GM12874 (cell line): ENCODE measurements at regions not wholly inside any gene's neighbourhood (a gene's known extent, or its start where the extent isn't known, plus 50 kb on each side); places are given as distances from the start of the nearest gene placed in this dataset.

Experiments used
- CTCF ChIP-seq: IDR thresholded peaks from 2 replicates; pipeline ENCODE4 v1.5.1; 2011; ENCODE audit warnings: low read depth, mild to moderate bottlenecking, control low read depth, low read length, moderate library complexity; ENCODE audit not compliant: insufficient read depth

- no peak for TF ChIP-seq CTCF
Measured at GRCh38 chr2:226295681-226296080, 503.9 kb downstream of the IRS1 start.

- TF ChIP-seq CTCF, result no peak
Measured at GRCh38 chr2:226295123-226295522, 504.5 kb downstream of the IRS1 start.

- no peak for TF ChIP-seq CTCF
Measured at GRCh38 chr2:226286916-226287315, 512.7 kb downstream of the IRS1 start.

- no peak for TF ChIP-seq CTCF
Measured at GRCh38 chr2:226283796-226284195, 515.8 kb downstream of the IRS1 start.

GRCh38 chr2:226282151-226282550 is 517.5 kb downstream of the IRS1 start:
- no peak for TF ChIP-seq CTCF

GRCh38 chr2:226275215-226275614 is 524.4 kb downstream of the IRS1 start:
- TF ChIP-seq CTCF, result no peak

GRCh38 chr2:226274143-226274542 is 525.5 kb downstream of the IRS1 start:
- no peak for TF ChIP-seq CTCF

GRCh38 chr2:226273440-226273839 is 526.2 kb downstream of the IRS1 start:
- TF ChIP-seq CTCF, result no peak
